ENCODE measurements at regions not wholly inside any gene's neighbourhood (a gene's known extent, or its start where the extent isn't known, plus 50 kb on each side); places are given as distances from the start of the nearest gene placed in this dataset.

- Histone ChIP-seq H3K4me3 (no peak overlapping the region), H3K4me1 (no peaks in the 10 kb centered on the region), H3K9me3 (no peaks in the 10 kb centered on the region), H3K36me3 (no peaks in the 10 kb centered on the region), H3K27me3 (no peaks in the 10 kb centered on the region), H3K27ac (no peak overlapping the region)
- TF ChIP-seq CTCF (IDR thresholded peaks at IDR 0.05): no peak
- intact Hi-C loops (cut with DNase I): no loop called here
- DNase-seq (no peak), ATAC-seq (peak in 1 of 4 donors; percentile 22)
- WGBS (ENCODE audit: insufficient coverage, low coverage, low lambda C conversion rate, missing lambda C conversion rate): 50% methylated on average over 2 of the region's 19 CpGs
Measured at GRCh38 chr16:35414563-35414962, 1955.2 kb downstream of the TP53TG3F start.

- intact Hi-C loops (cut with DNase I): loop anchor here in 1 of 2 donors (10.0 kb wide), 1 partner anchor 60 kb away; no protein-coding TSS in a partner anchor
- peak in 1 of 3 donors; percentile 45 for DNase-seq
Measured at GRCh38 chr16:35425270-35425669, 1965.9 kb downstream of the TP53TG3F start.

GRCh38 chr16:35431829-35432663 is 1972.6 kb downstream of the TP53TG3F start:
- Histone ChIP-seq H3K4me3 (no peak overlapping the region), H3K9me3 (no peaks in the 10 kb centered on the region), H3K27ac (no peak overlapping the region), H3K36me3 (no peaks in the 10 kb centered on the region), H3K27me3 (no peaks in the 10 kb centered on the region), H3K4me1 (no peaks in the 10 kb centered on the region)
- intact Hi-C loops (cut with DNase I): no loop called here
- ATAC-seq: peak; percentile 65 to 74 (median 68)
- 2% methylated on average over 4 of the region's 4 CpGs for WGBS (ENCODE audit: insufficient coverage, low coverage, low lambda C conversion rate, missing lambda C conversion rate)
- no peak for TF ChIP-seq POLR2A (IDR thresholded peaks at IDR 0.05)
- peak; percentile 30 to 69 (median 56) for TF ChIP-seq CTCF (IDR thresholded peaks at IDR 0.05)
- DNase-seq: no peak

More at GRCh38 chr16:35425270-35425669, 1965.9 kb downstream of the TP53TG3F start:
- H3K27ac ChIP-seq: no peak overlapping the region
- no peak for ATAC-seq
- no peaks in the 10 kb centered on the region for H3K36me3 ChIP-seq
- H3K9me3 ChIP-seq: no peaks in the 10 kb centered on the region
- no peaks in the 10 kb centered on the region for H3K27me3 ChIP-seq
- WGBS (ENCODE audit: insufficient coverage, low coverage, low lambda C conversion rate, missing lambda C conversion rate): 40% methylated on average over 1 of the region's 32 CpGs
- H3K4me1 ChIP-seq: no peaks in the 10 kb centered on the region
- no peak overlapping the region for H3K4me3 ChIP-seq
- TF ChIP-seq CTCF (IDR thresholded peaks at IDR 0.05) (no peak), POLR2A (IDR thresholded peaks at IDR 0.05) (no peak)

- TF ChIP-seq POLR2A (IDR thresholded peaks at IDR 0.05): no peak
- TF ChIP-seq CTCF (IDR thresholded peaks at IDR 0.05): no peak
- H3K9me3 ChIP-seq: no peaks in the 10 kb centered on the region
- DNase-seq (no peak), ATAC-seq (no peak)
- no peaks in the 10 kb centered on the region for H3K36me3 ChIP-seq
- intact Hi-C loops (cut with DNase I): no loop called here
- H3K27me3 ChIP-seq: no peaks in the 10 kb centered on the region
- no peak overlapping the region for H3K4me3 ChIP-seq
- no peak overlapping the region for H3K27ac ChIP-seq
- H3K4me1 ChIP-seq: no peaks in the 10 kb centered on the region
Measured at GRCh38 chr16:35440875-35441274, 1981.5 kb downstream of the TP53TG3F start.

Measured in right lobe of liver (tissue), 6 donors.